IMR-90 (cell line): ENCODE measurements at regions not wholly inside any gene's neighbourhood (a gene's known extent, or its start where the extent isn't known, plus 50 kb on each side); places are given as distances from the start of the nearest gene placed in this dataset.
A peak's percentile ranks its signal among the peaks of the same experiment; 100 is the strongest.

Experiments used
- ATAC-seq: fragments of 200-7000 bp; cut with Tn5 transposase; 2 replicates; pipeline ENCODE4 v1.9.1; 2020; ENCODE audit warnings: low read depth, mild to moderate bottlenecking, moderate library complexity
- BruUV-seq: library from RNA; stranded (reverse); fragments of 400-500 nt; replicated peaks from 2 replicates; lab custom pipeline; 2021; lab: Mats Ljungman, UMichigan
- CTCF ChIA-PET: fragments of 300-600 bp; formaldehyde crosslinking; extraction: SDS; loops from one replicate; lab custom pipeline; 2021; ENCODE audit warnings: antibody characterized with exemption; lab: Yijun Ruan, JAX
- POLR2A ChIA-PET: fragments of 300-600 bp; sonication (Branson Sonifier 250); formaldehyde crosslinking; loops from one replicate; lab custom pipeline; 2022; ENCODE audit warnings: antibody characterized with exemption; ENCODE audit not compliant: unreplicated experiment; lab: Charles Lee
- DNase-seq: peaks from one replicate; pipeline ENCODE4 v3.0.0; 2013
- H2AFZ ChIP-seq: replicated peaks from 2 replicates; pipeline ENCODE3; 2013; ENCODE audit warnings: low read length, mild to moderate bottlenecking; ENCODE audit not compliant: poor library complexity
- H2AK5ac ChIP-seq: 2 replicates; pipeline ENCODE4 v1.6.1; 2013; ENCODE audit warnings: low read depth, low read length, inconsistent platforms
- H2AK9ac ChIP-seq: replicated peaks from 2 replicates; pipeline ENCODE3; 2013; ENCODE audit warnings: mild to moderate bottlenecking, low read depth, low read length, moderate library complexity; ENCODE audit not compliant: poor library complexity
- H2BK120ac ChIP-seq: 2 replicates; pipeline ENCODE4 v1.6.1; 2013; ENCODE audit warnings: low read depth, low read length, inconsistent platforms
- H2BK15ac ChIP-seq: 3 replicates; pipeline ENCODE4 v1.6.1; 2013; ENCODE audit warnings: low read depth, low read length, inconsistent platforms
- H2BK20ac ChIP-seq: 2 replicates; pipeline ENCODE4 v1.6.1; 2013; ENCODE audit warnings: low read depth, mild to moderate bottlenecking, inconsistent platforms, low read length, moderate library complexity
- H2BK5ac ChIP-seq: 2 replicates; pipeline ENCODE4 v1.6.1; 2013; ENCODE audit warnings: mild to moderate bottlenecking, low read depth, low read length, inconsistent platforms; ENCODE audit not compliant: poor library complexity, severe bottlenecking
- H3K14ac ChIP-seq: replicated peaks from 2 replicates; pipeline ENCODE4 v1.6.1; 2013; ENCODE audit warnings: low read depth, low read length, inconsistent platforms
- H3K18ac ChIP-seq: 2 replicates; pipeline ENCODE4 v1.6.1; 2013; ENCODE audit warnings: low read depth, low read length, control low read depth
- H3K23ac ChIP-seq: 2 replicates; pipeline ENCODE4 v1.6.1; 2013; ENCODE audit warnings: low read depth, low read length, inconsistent platforms
- H3K27ac ChIP-seq: 2 replicates; pipeline ENCODE4 v1.5.1; 2013; ENCODE audit warnings: mild to moderate bottlenecking, control low read depth, low read length; ENCODE audit not compliant: insufficient read depth
- H3K27me3 ChIP-seq: 2 replicates; pipeline ENCODE4 v1.6.1; 2013; ENCODE audit warnings: low read length; ENCODE audit not compliant: control insufficient read depth, insufficient read depth
- H3K36me3 ChIP-seq: 2 replicates; pipeline ENCODE4 v1.6.1; 2013; ENCODE audit warnings: low read length, mixed read lengths; ENCODE audit not compliant: control insufficient read depth, insufficient read depth
- H3K4ac ChIP-seq: 2 replicates; pipeline ENCODE4 v1.6.1; 2013; ENCODE audit warnings: low read depth, low read length, inconsistent platforms
- H3K4me1 ChIP-seq: 2 replicates; pipeline ENCODE4 v1.6.1; 2013; ENCODE audit warnings: low read length, mixed read lengths; ENCODE audit not compliant: control insufficient read depth, insufficient read depth
- H3K4me2 ChIP-seq: 2 replicates; pipeline ENCODE4 v1.6.1; 2013; ENCODE audit warnings: low read depth, mild to moderate bottlenecking, control low read depth, low read length, moderate library complexity
- H3K4me3 ChIP-seq: 2 replicates; pipeline ENCODE4 v1.5.1; 2013; ENCODE audit warnings: low read depth, mild to moderate bottlenecking, control low read depth, low read length, moderate library complexity; ENCODE audit not compliant: insufficient read depth
- H3K56ac ChIP-seq: 2 replicates; pipeline ENCODE4 v1.6.1; 2013; ENCODE audit warnings: low read length, inconsistent platforms; ENCODE audit not compliant: insufficient read depth; ENCODE audit errors: extremely low read depth
- H3K79me1 ChIP-seq, 2 experiments: 2 replicates each; pipeline ENCODE4 v1.6.1; 2013; ENCODE audit warnings: low read length in 2 of 2, inconsistent platforms in 1 of 2, low read depth in 1 of 2
- H3K9ac ChIP-seq: 2 replicates; pipeline ENCODE4 v1.6.1; 2013; ENCODE audit warnings: low read depth, low read length, control low read depth
- H3K9me1 ChIP-seq: 2 replicates; pipeline ENCODE4 v1.6.1; 2013; ENCODE audit warnings: low read length, inconsistent platforms; ENCODE audit not compliant: insufficient read depth
- H3K9me3 ChIP-seq: 2 replicates; pipeline ENCODE4 v1.6.1; 2013; ENCODE audit warnings: low read length; ENCODE audit not compliant: control insufficient read depth, insufficient read depth
- H4K20me1 ChIP-seq: 2 replicates; pipeline ENCODE4 v1.6.1; 2013; ENCODE audit warnings: low read length, inconsistent platforms; ENCODE audit not compliant: insufficient read depth
- H4K5ac ChIP-seq: 2 replicates; pipeline ENCODE4 v1.6.1; 2013; ENCODE audit warnings: mild to moderate bottlenecking, low read depth, low read length, control low read depth
- H4K8ac ChIP-seq, 2 experiments: 2 replicates each; pipeline ENCODE4 v1.6.1; 2013; ENCODE audit warnings: low read depth in 2 of 2, low read length in 2 of 2, control low read depth in 1 of 2, inconsistent platforms in 1 of 2
- H4K91ac ChIP-seq: 2 replicates; pipeline ENCODE4 v1.6.1; 2013; ENCODE audit warnings: low read depth, low read length, inconsistent platforms; ENCODE audit not compliant: insufficient read depth
- RCOR1 ChIP-seq: IDR thresholded peaks from 2 replicates; pipeline ENCODE4 v1.6.1; 2012; ENCODE audit warnings: mild to moderate bottlenecking, low read length, improper control_type of control experiment; ENCODE audit not compliant: insufficient replicate concordance
- WGBS, 2 experiments: methylation state at CpG; one replicate each; pipeline versions ENCODE4 v1.1.5 to v1.1.7; 2013; ENCODE audit warnings: missing lambda C conversion rate in 2 of 2; ENCODE audit not compliant: insufficient read length in 1 of 2; ENCODE audit errors: extremely low coverage in 2 of 2; 5-methylcytosine and 5-hydroxymethylcytosine counted together
- dilution Hi-C: fragments of 300-500 bp; cut with HindIII; formaldehyde crosslinking; loops from one replicate; pipeline ENCODE4 v1.14.3; 2018; ENCODE audit warnings: low sequenced_read_pairs; ENCODE audit not compliant: unreplicated experiment
- in situ Hi-C: fragments of 300-500 bp; cut with MboI; formaldehyde crosslinking; loops from 3 replicates; pipeline ENCODE4 v1.14.3; 2019; ENCODE audit warnings: low sequenced_read_pairs, inconsistent platforms, mixed read lengths
- intact Hi-C: fragments of 100-400 bp; cut with micrococcal nuclease; formaldehyde crosslinking; loops from 2 replicates; pipeline ENCODE4 v1.10.0; 2022
- TF ChIP-seq, protein P1 (sequence below): fragments of 150-350 bp; IDR thresholded peaks from 2 replicates; pipeline ENCODE4 v1.6.1; 2016; ENCODE audit warnings: low read depth, mild to moderate bottlenecking, low read length, moderate library complexity, borderline replicate concordance

DNA sequence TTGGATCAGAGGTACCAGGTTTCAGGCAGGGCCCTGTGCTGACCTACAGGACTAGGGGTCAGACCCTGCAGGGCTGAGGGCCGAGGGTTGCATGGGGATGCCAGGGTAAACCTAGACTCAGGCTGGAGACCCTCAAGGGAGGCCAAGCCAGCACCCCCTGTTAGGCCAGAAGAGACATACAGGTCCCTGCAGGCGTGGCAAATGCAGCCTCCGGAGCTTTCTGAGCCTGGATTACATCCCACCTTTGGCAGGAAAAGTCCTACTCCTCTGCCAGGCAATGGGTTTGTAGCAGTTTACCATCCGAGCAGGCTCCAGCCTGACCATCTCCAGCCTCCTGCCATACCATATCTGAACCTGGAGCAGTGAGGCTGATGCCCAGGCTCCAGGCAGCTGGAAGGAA lies 425.3 kb downstream of the NPHP4 start:
- no peak overlapping the region for H2BK20ac ChIP-seq
- H3K36me3 ChIP-seq: no peaks in the 10 kb centered on the region
- no peak overlapping the region for H3K4ac ChIP-seq
- POLR2A ChIA-PET: no interaction called here
- WGBS, 2 experiments: no CpG with 5 or more reads among the region's 4 CpGs
- H3K27ac ChIP-seq: no peak overlapping the region
- no peak overlapping the region for H4K8ac ChIP-seq
- no peak overlapping the region for H2AFZ ChIP-seq
- in situ Hi-C loops (no loop called here), intact Hi-C loops (no loop called here), dilution Hi-C loops (no loop called here)
- no peaks in the 10 kb centered on the region for H4K20me1 ChIP-seq
- DNase-seq (no peak), ATAC-seq (no peak)
- H3K9me1 ChIP-seq: no peaks in the 10 kb centered on the region
- no peak for TF ChIP-seq RCOR1
- TF ChIP-seq, protein P1, sequence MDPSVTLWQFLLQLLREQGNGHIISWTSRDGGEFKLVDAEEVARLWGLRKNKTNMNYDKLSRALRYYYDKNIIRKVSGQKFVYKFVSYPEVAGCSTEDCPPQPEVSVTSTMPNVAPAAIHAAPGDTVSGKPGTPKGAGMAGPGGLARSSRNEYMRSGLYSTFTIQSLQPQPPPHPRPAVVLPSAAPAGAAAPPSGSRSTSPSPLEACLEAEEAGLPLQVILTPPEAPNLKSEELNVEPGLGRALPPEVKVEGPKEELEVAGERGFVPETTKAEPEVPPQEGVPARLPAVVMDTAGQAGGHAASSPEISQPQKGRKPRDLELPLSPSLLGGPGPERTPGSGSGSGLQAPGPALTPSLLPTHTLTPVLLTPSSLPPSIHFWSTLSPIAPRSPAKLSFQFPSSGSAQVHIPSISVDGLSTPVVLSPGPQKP: no peak
- no peak overlapping the region for H4K91ac ChIP-seq
- H3K23ac ChIP-seq: no peak overlapping the region
- H3K18ac ChIP-seq: no peak overlapping the region
- H3K4me3 ChIP-seq: no peak overlapping the region
- H2BK120ac ChIP-seq: no peak overlapping the region
- no peak overlapping the region for H4K5ac ChIP-seq
- no peaks in the 10 kb centered on the region for H3K79me1 ChIP-seq
- H2AK5ac ChIP-seq: no peak overlapping the region
- CTCF ChIA-PET: interaction anchor here (0.6 kb wide), 1 partner anchor 53 kb away, joined by 3 read pairs; no protein-coding TSS in a partner anchor
- peaks cover 39% of the 10 kb centered on the region for H3K9me3 ChIP-seq
- H2BK15ac ChIP-seq: no peak overlapping the region
- no peaks in the 10 kb centered on the region for H3K4me1 ChIP-seq
- H2AK9ac ChIP-seq: peak overlapping the region; percentile 5
- H3K9ac ChIP-seq: no peak overlapping the region
- no TSS peak for BruUV-seq
- H2BK5ac ChIP-seq: no peak overlapping the region
- no peak overlapping the region for H3K14ac ChIP-seq
- no peaks in the 10 kb centered on the region for H3K27me3 ChIP-seq
- H3K56ac ChIP-seq: no peak overlapping the region
- H3K4me2 ChIP-seq: no peak overlapping the region
